Activated naive CD8-positive, alpha-beta T cell treated with anti-CD3 and anti-CD28 coated beads, Interleukin-2, amount 10 ng/mL, durations not matched to agents 7 days and 5 days (primary cell): ENCODE measurements at regions not wholly inside any gene's neighbourhood (a gene's known extent, or its start where the extent isn't known, plus 50 kb on each side); places are given as distances from the start of the nearest gene placed in this dataset.

ENCODE experiments used
- ATAC-seq: fragments of 150-1000 bp; cut with Tn5 transposase; one replicate; pipeline ENCODE4 v1.10.0; 2021; ENCODE audit warnings: low read depth, moderate library complexity
- POLR2A ChIA-PET: fragments of 350-600 bp; sonication (Branson Sonifier 250); formaldehyde crosslinking; loops from one replicate; lab custom pipeline; 2021; ENCODE audit warnings: antibody characterized with exemption; lab: Charles Lee
- DNase-seq: peaks from one replicate; pipeline ENCODE4 v3.0.0; 2021
- H3K27ac Mint-ChIP-seq: one replicate; pipeline ENCODE4 v1.8.0; 2022; ENCODE audit warnings: mild to moderate bottlenecking, mixed read lengths
- H3K27me3 Mint-ChIP-seq: one replicate; pipeline ENCODE4 v1.8.0; 2022; ENCODE audit warnings: mild to moderate bottlenecking, moderate library complexity, mixed read lengths
- H3K36me3 Mint-ChIP-seq: one replicate; pipeline ENCODE4 v1.8.0; 2021; ENCODE audit warnings: mild to moderate bottlenecking, mixed read lengths
- H3K4me1 Mint-ChIP-seq: one replicate; pipeline ENCODE4 v1.8.0; 2021; ENCODE audit warnings: mixed read lengths
- H3K4me3 Mint-ChIP-seq: one replicate; pipeline ENCODE4 v1.8.0; 2022; ENCODE audit warnings: mild to moderate bottlenecking, moderate library complexity, mixed read lengths
- H3K9me3 Mint-ChIP-seq: one replicate; pipeline ENCODE4 v1.8.0; 2021; ENCODE audit warnings: mixed read lengths

GRCh38 chr10:113412161-113412560, 140.7 kb upstream of the HABP2 start:
- H3K4me3 Mint-ChIP-seq: no peak overlapping the region
- H3K36me3 Mint-ChIP-seq: no peaks in the 10 kb centered on the region
- POLR2A ChIA-PET: no interaction called here
- ATAC-seq (no peak), DNase-seq (no peak)
- H3K9me3 Mint-ChIP-seq: peaks cover 2% of the 10 kb centered on the region
- H3K27me3 Mint-ChIP-seq: peaks cover 9% of the 10 kb centered on the region
- no peaks in the 10 kb centered on the region for H3K4me1 Mint-ChIP-seq
- no peak overlapping the region for H3K27ac Mint-ChIP-seq

GRCh38 chr10:113414543-113414942, 138.3 kb upstream of the HABP2 start:
- DNase-seq: no peak
- H3K4me3 Mint-ChIP-seq: no peak overlapping the region
- POLR2A ChIA-PET: no interaction called here
- no peak overlapping the region for H3K27ac Mint-ChIP-seq
- no peaks in the 10 kb centered on the region for H3K36me3 Mint-ChIP-seq
- ATAC-seq: no peak
- H3K27me3 Mint-ChIP-seq: peaks cover 13% of the 10 kb centered on the region
- no peaks in the 10 kb centered on the region for H3K4me1 Mint-ChIP-seq
- H3K9me3 Mint-ChIP-seq: peaks cover 5% of the 10 kb centered on the region

- peaks cover 8% of the 10 kb centered on the region for H3K9me3 Mint-ChIP-seq
- no peak for DNase-seq
- H3K27me3 Mint-ChIP-seq: peaks cover 16% of the 10 kb centered on the region
- ATAC-seq: no peak
- H3K4me1 Mint-ChIP-seq: no peaks in the 10 kb centered on the region
- H3K27ac Mint-ChIP-seq: no peak overlapping the region
- no peaks in the 10 kb centered on the region for H3K36me3 Mint-ChIP-seq
- H3K4me3 Mint-ChIP-seq: no peak overlapping the region
- POLR2A ChIA-PET: no interaction called here
Observed at GRCh38 chr10:113415246-113415645, 137.6 kb upstream of the HABP2 start.

GRCh38 chr10:113420057-113420732, 132.7 kb upstream of the HABP2 start:
- POLR2A ChIA-PET: no interaction called here
- Mint-ChIP-seq H3K27me3 (peaks cover 18% of the 10 kb centered on the region), H3K9me3 (peaks cover 11% of the 10 kb centered on the region), H3K36me3 (no peaks in the 10 kb centered on the region), H3K4me3 (no peak overlapping the region), H3K4me1 (no peaks in the 10 kb centered on the region), H3K27ac (no peak overlapping the region)
- ATAC-seq (no peak), DNase-seq (no peak)

- Mint-ChIP-seq H3K36me3 (no peaks in the 10 kb centered on the region), H3K27ac (no peak overlapping the region), H3K9me3 (peaks cover 11% of the 10 kb centered on the region), H3K4me1 (no peaks in the 10 kb centered on the region), H3K27me3 (peaks cover 18% of the 10 kb centered on the region), H3K4me3 (no peak overlapping the region)
- DNase-seq (no peak), ATAC-seq (no peak)
- POLR2A ChIA-PET: no interaction called here
Observed at GRCh38 chr10:113420733-113421675, 131.8 kb upstream of the HABP2 start.

- ATAC-seq: no peak
- H3K36me3 Mint-ChIP-seq: no peaks in the 10 kb centered on the region
- DNase-seq: no peak
- no peak overlapping the region for H3K27ac Mint-ChIP-seq
- H3K27me3 Mint-ChIP-seq: peaks cover 18% of the 10 kb centered on the region
- peaks cover 11% of the 10 kb centered on the region for H3K9me3 Mint-ChIP-seq
- POLR2A ChIA-PET: no interaction called here
- H3K4me1 Mint-ChIP-seq: no peaks in the 10 kb centered on the region
- no peak overlapping the region for H3K4me3 Mint-ChIP-seq
Observed at GRCh38 chr10:113422371-113422770, 130.5 kb upstream of the HABP2 start.

- Mint-ChIP-seq H3K36me3 (no peaks in the 10 kb centered on the region), H3K9me3 (peaks cover 7% of the 10 kb centered on the region), H3K4me3 (no peak overlapping the region)
Observed at GRCh38 chr10:113423981-113424721, 128.7 kb upstream of the HABP2 start.

GRCh38 chr10:113425008-113425407, 127.8 kb upstream of the HABP2 start:
- ATAC-seq (no peak), DNase-seq (no peak)
- Mint-ChIP-seq H3K36me3 (no peaks in the 10 kb centered on the region), H3K27ac (no peak overlapping the region), H3K27me3 (peaks cover 21% of the 10 kb centered on the region), H3K9me3 (peaks cover 6% of the 10 kb centered on the region), H3K4me1 (no peaks in the 10 kb centered on the region), H3K4me3 (no peak overlapping the region)
- POLR2A ChIA-PET: no interaction called here

More at GRCh38 chr10:113423981-113424721, 128.7 kb upstream of the HABP2 start:
- H3K27me3 Mint-ChIP-seq: peaks cover 21% of the 10 kb centered on the region
- POLR2A ChIA-PET: no interaction called here
- H3K4me1 Mint-ChIP-seq: no peaks in the 10 kb centered on the region
- DNase-seq: no peak
- no peak for ATAC-seq
- no peak overlapping the region for H3K27ac Mint-ChIP-seq

- H3K9me3 Mint-ChIP-seq: peaks cover 2% of the 10 kb centered on the region
- H3K27me3 Mint-ChIP-seq: peaks cover 16% of the 10 kb centered on the region
- H3K4me3 Mint-ChIP-seq: no peak overlapping the region
- no peak overlapping the region for H3K27ac Mint-ChIP-seq
- no peaks in the 10 kb centered on the region for H3K36me3 Mint-ChIP-seq
- H3K4me1 Mint-ChIP-seq: no peaks in the 10 kb centered on the region
- ATAC-seq: no peak
- POLR2A ChIA-PET: no interaction called here
- no peak for DNase-seq
Observed at GRCh38 chr10:113425541-113425951, 127.3 kb upstream of the HABP2 start.

- no peaks in the 10 kb centered on the region for H3K4me1 Mint-ChIP-seq
- POLR2A ChIA-PET: no interaction called here
- DNase-seq (no peak), ATAC-seq (no peak)
- H3K27ac Mint-ChIP-seq: no peak overlapping the region
- peaks cover 15% of the 10 kb centered on the region for H3K27me3 Mint-ChIP-seq
- peaks cover 2% of the 10 kb centered on the region for H3K9me3 Mint-ChIP-seq
- H3K4me3 Mint-ChIP-seq: no peak overlapping the region
- H3K36me3 Mint-ChIP-seq: no peaks in the 10 kb centered on the region
Observed at GRCh38 chr10:113426181-113426877, 126.5 kb upstream of the HABP2 start.

GRCh38 chr10:113427236-113427735, 125.6 kb upstream of the HABP2 start:
- no peaks in the 10 kb centered on the region for H3K9me3 Mint-ChIP-seq
- H3K27me3 Mint-ChIP-seq: peaks cover 11% of the 10 kb centered on the region
- ATAC-seq: no peak
- no peak overlapping the region for H3K4me3 Mint-ChIP-seq
- DNase-seq: no peak
- no peak overlapping the region for H3K27ac Mint-ChIP-seq
- H3K4me1 Mint-ChIP-seq: no peaks in the 10 kb centered on the region
- POLR2A ChIA-PET: no interaction called here
- H3K36me3 Mint-ChIP-seq: no peaks in the 10 kb centered on the region

GRCh38 chr10:113427811-113428558, 124.9 kb upstream of the HABP2 start:
- H3K27ac Mint-ChIP-seq: no peak overlapping the region
- ATAC-seq: no peak
- POLR2A ChIA-PET: no interaction called here

More at GRCh38 chr10:113427811-113428558, 124.9 kb upstream of the HABP2 start:
- Mint-ChIP-seq H3K4me3 (no peak overlapping the region), H3K4me1 (no peaks in the 10 kb centered on the region), H3K27me3 (peaks cover 11% of the 10 kb centered on the region), H3K9me3 (no peaks in the 10 kb centered on the region), H3K36me3 (no peaks in the 10 kb centered on the region)
- no peak for DNase-seq
